ENCODE measurements at regions not wholly inside any gene's neighbourhood (a gene's known extent, or its start where the extent isn't known, plus 50 kb on each side); places are given as distances from the start of the nearest gene placed in this dataset.
"Not testable (repeated sequence)": the region's sequence is repeated elsewhere in the genome, so short reads cannot be mapped to it uniquely, and the experiment has no call there.

DNA sequence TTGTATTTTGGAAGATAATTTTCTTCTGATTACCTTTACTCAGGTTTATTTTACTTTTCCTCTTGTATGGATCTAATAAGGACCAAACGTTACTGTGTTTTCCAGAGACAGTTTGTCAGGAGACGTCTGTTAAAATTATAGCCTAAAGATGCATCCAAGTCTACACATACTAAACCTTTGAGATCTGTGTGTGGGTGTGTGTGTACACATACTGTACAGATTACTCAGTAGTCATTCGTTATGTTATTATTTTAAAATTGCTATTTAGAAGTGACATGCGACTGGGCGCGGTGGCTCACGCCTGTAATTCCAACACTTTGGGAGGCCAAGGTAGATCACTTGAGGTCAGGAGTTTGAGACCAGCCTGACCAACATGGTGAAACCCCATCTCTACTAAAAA, 51.6 kb upstream of the CNTLN start:
- Mint-ChIP-seq H3K4me3 (no peak overlapping the region), H3K27ac (no peak overlapping the region), H3K9me3 (ENCODE audit: insufficient read depth) (no peaks in the 10 kb centered on the region), H3K27me3 (ENCODE audit: low read depth) (no peaks in the 10 kb centered on the region), H3K4me1 (ENCODE audit: low read depth) (no peaks in the 10 kb centered on the region), H3K36me3 (ENCODE audit: low read depth) (no peaks in the 10 kb centered on the region)
- DNase-seq (no peak), ATAC-seq (no peak)
- CTCF ChIA-PET: no interaction called here
- POLR2A ChIA-PET: no interaction called here

DNA sequence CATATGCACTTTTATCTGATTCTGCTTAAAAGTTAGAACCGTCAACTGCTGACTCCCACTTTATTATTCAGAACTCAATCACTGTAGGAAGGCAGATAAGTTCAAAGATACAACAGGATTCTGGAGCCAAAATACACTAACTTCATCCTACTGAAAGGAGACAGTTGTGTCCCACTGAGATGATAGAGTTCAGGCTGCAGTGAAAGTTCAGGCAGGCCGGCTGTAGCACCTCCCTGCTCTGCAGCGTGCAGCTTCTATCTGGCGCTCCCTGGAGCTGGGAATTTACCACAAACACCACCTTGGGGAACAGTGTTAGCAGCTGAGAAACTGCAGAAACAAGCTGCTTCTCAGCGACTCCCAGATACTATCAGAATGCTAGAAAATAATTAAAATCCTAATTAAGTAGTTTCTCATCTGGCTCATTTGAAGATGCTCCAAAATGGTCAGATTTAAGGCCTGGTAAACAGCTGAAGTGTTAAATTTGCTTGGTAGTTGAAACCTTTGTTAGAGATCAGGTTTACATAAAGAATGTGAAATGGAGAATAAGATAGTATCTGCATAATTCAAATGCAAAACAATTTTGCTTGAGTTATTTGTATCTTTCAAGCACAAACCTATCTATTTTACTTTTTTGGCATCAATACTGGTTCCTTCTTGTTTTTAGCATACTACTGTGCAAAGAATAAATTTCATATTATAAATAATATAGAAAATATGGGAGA, 52.3 kb upstream of the CNTLN start:
- DNase-seq: no peak
- H3K27me3 Mint-ChIP-seq (ENCODE audit: low read depth): no peaks in the 10 kb centered on the region

DNA sequence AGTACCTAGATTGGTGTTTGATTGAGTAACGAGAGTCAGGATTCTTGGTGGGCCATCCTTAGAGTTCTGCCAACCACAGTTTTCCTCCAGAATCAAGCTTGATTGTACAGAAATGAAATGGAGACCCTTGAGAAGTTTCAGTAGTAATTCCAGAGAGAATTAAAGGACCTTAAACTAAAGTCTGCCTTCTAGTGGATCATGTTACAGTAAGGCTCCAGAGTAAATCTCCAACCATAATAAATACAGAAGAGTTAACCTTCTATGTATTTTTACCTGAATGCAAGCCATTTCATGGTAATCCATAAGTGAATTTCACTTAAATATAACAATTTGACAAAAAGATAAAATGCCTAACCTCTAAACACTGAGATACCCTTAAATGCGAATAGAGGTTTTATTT, 53.0 kb upstream of the CNTLN start:
- ATAC-seq: no peak
- Mint-ChIP-seq H3K9me3 (ENCODE audit: insufficient read depth) (no peaks in the 10 kb centered on the region), H3K27ac (no peak overlapping the region), H3K36me3 (ENCODE audit: low read depth) (no peaks in the 10 kb centered on the region), H3K4me3 (no peak overlapping the region), H3K27me3 (ENCODE audit: low read depth) (no peaks in the 10 kb centered on the region), H3K4me1 (ENCODE audit: low read depth) (no peaks in the 10 kb centered on the region)
- ChIA-PET POLR2A (no interaction called here), CTCF (no interaction called here)
- no peak for DNase-seq

More for the DNA sequence above, 52.3 kb upstream of the CNTLN start:
- ChIA-PET CTCF (no interaction called here), POLR2A (no interaction called here)
- Mint-ChIP-seq H3K27ac (no peak overlapping the region), H3K4me1 (ENCODE audit: low read depth) (no peaks in the 10 kb centered on the region), H3K4me3 (no peak overlapping the region), H3K36me3 (ENCODE audit: low read depth) (no peaks in the 10 kb centered on the region), H3K9me3 (ENCODE audit: insufficient read depth) (no peaks in the 10 kb centered on the region)
- no peak for ATAC-seq

DNA sequence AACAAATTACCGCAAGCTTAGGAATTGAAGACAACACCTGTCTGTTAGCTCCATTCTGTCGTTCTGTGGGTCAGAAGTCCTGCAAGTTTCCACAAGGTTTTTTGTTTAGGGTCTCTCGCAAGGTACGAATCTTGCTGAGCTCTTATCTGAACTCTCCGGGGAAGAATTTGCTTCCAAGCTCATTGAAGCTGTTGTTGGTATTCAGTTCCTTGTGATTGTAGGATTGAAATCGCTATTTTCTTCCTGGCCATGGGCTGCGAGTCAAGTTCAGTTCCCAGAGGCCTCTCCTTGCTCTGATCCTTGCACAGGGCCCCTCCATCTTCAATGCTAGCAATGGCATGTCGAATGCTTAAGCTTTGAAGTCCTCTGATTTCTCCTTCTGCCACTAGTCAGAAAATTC, 53.5 kb upstream of the CNTLN start:
- Mint-ChIP-seq H3K27me3 (ENCODE audit: low read depth) (no peaks in the 10 kb centered on the region), H3K9me3 (ENCODE audit: insufficient read depth) (no peaks in the 10 kb centered on the region), H3K36me3 (ENCODE audit: low read depth) (no peaks in the 10 kb centered on the region), H3K4me1 (ENCODE audit: low read depth) (no peaks in the 10 kb centered on the region), H3K27ac (no peak overlapping the region), H3K4me3 (no peak overlapping the region)
- no peak for ATAC-seq
- DNase-seq: no peak
- ChIA-PET POLR2A (no interaction called here), CTCF (no interaction called here)

DNA sequence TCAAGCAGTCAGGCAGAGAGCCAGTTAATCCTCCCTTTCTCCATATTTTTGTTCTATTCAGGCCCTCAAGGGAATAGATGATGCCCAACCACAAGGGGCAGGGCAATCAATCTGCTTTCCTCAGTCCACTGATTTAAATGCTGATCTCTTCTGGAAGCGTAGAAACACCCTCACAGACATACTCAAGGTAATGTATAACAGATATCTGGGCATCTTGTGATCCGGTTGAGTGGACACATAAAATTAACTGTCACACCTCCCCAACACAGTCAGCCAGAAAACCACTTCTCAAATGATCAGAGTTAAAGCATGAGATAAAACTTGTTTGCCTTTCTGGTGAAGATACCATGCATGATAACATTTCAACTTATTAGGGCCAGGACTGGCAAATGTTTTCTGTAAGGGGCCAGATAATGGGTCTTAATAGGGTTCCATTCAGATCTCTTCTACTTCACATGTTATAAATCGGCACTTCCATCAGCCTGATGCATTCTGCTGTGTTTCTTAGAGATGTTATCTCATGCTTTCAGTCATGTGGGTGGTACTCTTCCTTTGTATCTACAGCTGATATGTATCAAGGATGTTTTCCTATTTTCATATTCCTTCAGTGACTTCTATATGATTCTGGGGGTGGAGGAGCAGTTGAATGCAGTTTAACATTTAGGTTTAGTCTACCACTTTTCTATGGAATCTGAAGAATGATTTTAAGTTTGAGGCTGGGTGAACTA, 58.9 kb upstream of the CNTLN start:
- ATAC-seq (no peak), DNase-seq (no peak)
- Mint-ChIP-seq H3K27ac (no peak overlapping the region), H3K4me1 (ENCODE audit: low read depth) (no peaks in the 10 kb centered on the region), H3K4me3 (no peak overlapping the region), H3K27me3 (ENCODE audit: low read depth) (no peaks in the 10 kb centered on the region), H3K9me3 (ENCODE audit: insufficient read depth) (no peaks in the 10 kb centered on the region), H3K36me3 (ENCODE audit: low read depth) (no peaks in the 10 kb centered on the region)
- ChIA-PET CTCF (no interaction called here), POLR2A (no interaction called here)

DNA sequence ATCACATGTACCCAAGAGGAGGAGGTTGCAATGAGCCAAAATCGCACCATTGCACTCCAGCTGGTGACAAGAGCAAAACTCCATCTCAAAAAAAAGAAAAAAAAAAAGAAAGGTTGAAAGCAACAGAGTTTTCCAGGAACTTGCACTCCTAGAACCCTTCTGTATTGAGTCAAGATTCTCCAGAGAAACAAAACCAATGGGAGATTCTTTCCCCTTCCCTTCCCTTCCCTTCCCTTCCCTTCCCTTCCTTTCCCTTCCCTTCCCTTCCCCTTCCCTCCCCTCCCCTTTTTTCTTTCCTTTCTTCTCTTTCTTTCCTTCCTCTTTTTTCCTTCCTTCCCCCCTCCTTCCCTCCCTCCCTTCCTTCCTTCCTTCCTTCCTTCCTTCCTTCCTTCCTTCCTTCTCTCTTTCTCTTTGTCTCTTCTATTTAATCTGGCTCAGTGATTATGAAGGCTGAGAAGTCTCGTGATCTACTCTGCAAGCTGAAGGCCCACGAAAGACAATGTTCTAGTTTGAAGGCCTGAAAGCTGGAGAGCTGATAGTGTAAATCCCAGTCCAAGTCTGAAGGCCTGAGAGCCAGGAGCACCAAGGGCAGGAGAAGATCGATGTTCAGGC, 59.6 kb upstream of the CNTLN start:
- no peaks in the 10 kb centered on the region for H3K36me3 Mint-ChIP-seq (ENCODE audit: low read depth)
- no peaks in the 10 kb centered on the region for H3K9me3 Mint-ChIP-seq (ENCODE audit: insufficient read depth)
- POLR2A ChIA-PET: no interaction called here
- H3K4me3 Mint-ChIP-seq: no peak overlapping the region
- DNase-seq: no peak
- no peak for ATAC-seq
- CTCF ChIA-PET: no interaction called here
- H3K27me3 Mint-ChIP-seq (ENCODE audit: low read depth): no peaks in the 10 kb centered on the region
- no peaks in the 10 kb centered on the region for H3K4me1 Mint-ChIP-seq (ENCODE audit: low read depth)
- H3K27ac Mint-ChIP-seq: no peak overlapping the region

DNA sequence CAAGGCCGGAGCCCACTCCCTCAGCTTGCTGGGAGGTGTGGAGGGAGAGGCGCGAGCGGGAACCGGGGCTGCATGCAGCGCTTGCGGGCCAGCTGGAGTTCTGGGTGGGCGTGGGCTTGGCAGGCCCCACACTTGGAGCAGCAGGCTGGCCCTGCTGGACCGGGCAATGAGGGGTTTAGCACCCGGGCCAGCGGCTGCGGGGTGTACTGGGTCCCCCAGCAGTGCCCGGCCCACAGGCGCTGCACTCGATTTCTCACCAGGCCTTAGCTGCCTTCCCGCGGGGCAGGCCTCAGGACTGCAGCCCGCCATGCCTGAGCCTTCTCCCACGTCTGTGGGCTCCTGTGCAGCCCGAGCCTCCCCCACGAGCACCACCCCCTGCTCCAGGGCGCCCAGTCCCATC, 62.3 kb upstream of the CNTLN start:
- ATAC-seq; H3K4me3 Mint-ChIP-seq; POLR2A ChIA-PET; H3K4me1 Mint-ChIP-seq (ENCODE audit: low read depth); CTCF ChIA-PET; DNase-seq; H3K27ac Mint-ChIP-seq; H3K36me3 Mint-ChIP-seq (ENCODE audit: low read depth); H3K9me3 Mint-ChIP-seq (ENCODE audit: insufficient read depth); H3K27me3 Mint-ChIP-seq (ENCODE audit: low read depth): not testable (repeated sequence)

DNA sequence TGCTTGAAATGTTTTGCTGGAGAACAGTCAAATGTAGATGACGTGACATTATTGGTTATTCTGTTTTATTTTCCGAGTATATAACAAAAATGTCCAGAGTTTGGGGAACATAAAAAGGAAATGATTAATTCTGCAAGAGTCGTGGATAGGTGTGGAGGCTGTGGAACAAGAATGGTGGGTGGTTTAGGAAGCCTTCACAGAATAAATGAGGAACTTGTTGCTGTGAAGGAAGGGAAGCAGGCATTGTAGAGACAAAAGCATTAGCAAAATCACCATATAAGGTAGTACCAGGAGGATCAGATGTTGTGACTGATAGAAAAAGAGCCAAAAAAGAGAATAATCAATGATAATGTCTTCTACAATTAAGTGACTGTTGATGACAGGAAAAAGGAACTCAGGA, 66.2 kb upstream of the CNTLN start:
- no peak overlapping the region for H3K4me3 Mint-ChIP-seq
- H3K27ac Mint-ChIP-seq: no peak overlapping the region
- ATAC-seq: no peak
- no peaks in the 10 kb centered on the region for H3K27me3 Mint-ChIP-seq (ENCODE audit: low read depth)
- H3K9me3 Mint-ChIP-seq (ENCODE audit: insufficient read depth): no peaks in the 10 kb centered on the region
- CTCF ChIA-PET: no interaction called here
- no peaks in the 10 kb centered on the region for H3K36me3 Mint-ChIP-seq (ENCODE audit: low read depth)
- POLR2A ChIA-PET: no interaction called here
- no peak for DNase-seq
- no peaks in the 10 kb centered on the region for H3K4me1 Mint-ChIP-seq (ENCODE audit: low read depth)

DNA sequence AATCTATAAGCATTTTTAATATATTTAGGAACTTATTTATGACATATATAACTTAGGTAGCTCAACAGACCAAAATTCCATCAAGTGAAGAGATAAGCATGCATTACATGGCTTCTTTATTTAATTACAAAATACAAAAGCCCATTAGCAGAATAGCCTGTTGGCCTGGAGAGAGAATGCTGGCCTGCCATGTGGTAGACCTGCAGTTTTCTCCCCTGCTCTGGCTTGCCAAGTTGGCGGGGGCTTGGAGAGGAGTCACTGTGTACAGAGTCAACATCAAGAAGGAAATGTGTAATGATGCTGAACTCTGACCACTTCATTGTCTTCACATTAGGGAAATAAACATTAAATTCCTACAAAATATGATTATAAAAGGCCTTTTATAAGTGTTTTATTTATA, 69.8 kb upstream of the CNTLN start:
- H3K4me1 Mint-ChIP-seq (ENCODE audit: low read depth): no peaks in the 10 kb centered on the region
- no peaks in the 10 kb centered on the region for H3K9me3 Mint-ChIP-seq (ENCODE audit: insufficient read depth)
- H3K27me3 Mint-ChIP-seq (ENCODE audit: low read depth): no peaks in the 10 kb centered on the region
- H3K36me3 Mint-ChIP-seq (ENCODE audit: low read depth): no peaks in the 10 kb centered on the region
- no peak for ATAC-seq
- CTCF ChIA-PET: no interaction called here
- no peak overlapping the region for H3K27ac Mint-ChIP-seq
- POLR2A ChIA-PET: no interaction called here
- H3K4me3 Mint-ChIP-seq: no peak overlapping the region
- DNase-seq: no peak

DNA sequence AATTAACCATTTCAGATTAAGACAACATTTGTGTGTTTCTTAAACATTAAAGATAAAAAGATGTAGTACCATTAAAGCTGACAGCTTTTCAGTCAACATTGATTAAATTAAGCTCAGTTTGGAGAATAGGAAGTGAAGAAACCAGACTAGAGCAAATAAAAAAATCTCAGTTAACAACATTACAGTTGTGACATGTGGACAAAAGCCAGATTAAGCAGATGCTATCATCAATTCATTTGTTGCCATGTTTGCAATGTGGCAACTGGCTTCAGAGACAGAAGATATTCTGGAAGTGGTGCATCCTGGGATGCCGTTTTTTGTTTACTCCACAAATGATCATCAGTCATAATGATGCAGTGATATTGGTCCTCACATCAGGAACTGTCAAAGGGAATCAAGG, 70.3 kb upstream of the CNTLN start:
- ATAC-seq: no peak
- CTCF ChIA-PET: no interaction called here
- no peak overlapping the region for H3K27ac Mint-ChIP-seq
- H3K9me3 Mint-ChIP-seq (ENCODE audit: insufficient read depth): no peaks in the 10 kb centered on the region
- H3K4me1 Mint-ChIP-seq (ENCODE audit: low read depth): no peaks in the 10 kb centered on the region
- H3K27me3 Mint-ChIP-seq (ENCODE audit: low read depth): no peaks in the 10 kb centered on the region
- H3K36me3 Mint-ChIP-seq (ENCODE audit: low read depth): no peaks in the 10 kb centered on the region
- POLR2A ChIA-PET: no interaction called here
- no peak overlapping the region for H3K4me3 Mint-ChIP-seq
- no peak for DNase-seq

DNA sequence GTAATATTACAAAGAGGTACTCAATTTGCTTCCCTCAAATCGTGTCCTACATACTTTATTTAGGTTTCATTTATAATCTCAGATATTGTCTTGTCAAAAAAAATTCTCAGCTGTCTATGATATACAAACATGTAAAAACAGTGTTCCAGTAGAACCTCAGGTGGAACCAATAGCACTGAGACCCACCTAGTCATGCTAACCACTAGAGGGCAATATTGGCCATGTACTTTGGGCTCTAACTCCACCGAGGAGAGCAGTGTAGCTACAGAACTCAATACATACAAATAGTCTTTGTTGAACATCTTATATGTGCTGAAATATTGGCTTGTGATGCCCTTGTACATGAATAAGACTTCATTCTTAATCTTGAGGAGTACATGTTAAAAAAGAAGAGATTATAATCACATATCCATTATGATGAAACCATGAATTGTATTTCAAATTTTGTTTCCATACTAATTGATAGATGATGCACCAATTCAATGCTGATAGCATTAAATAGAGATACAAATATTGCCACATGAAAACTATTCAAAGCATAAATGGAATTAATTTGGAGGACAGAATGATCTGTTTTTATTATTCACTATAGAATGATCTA, 71.2 kb upstream of the CNTLN start:
- CTCF ChIA-PET: interaction anchor here (0.6 to 1.2 kb wide), 5 partner anchors 9 to 421 kb away, joined by 3 to 6 read pairs (median 3); no protein-coding TSS in a partner anchor
- POLR2A ChIA-PET: no interaction called here
- DNase-seq: peak; percentile 23
- Mint-ChIP-seq H3K4me3 (no peak overlapping the region), H3K4me1 (ENCODE audit: low read depth) (no peaks in the 10 kb centered on the region), H3K36me3 (ENCODE audit: low read depth) (no peaks in the 10 kb centered on the region), H3K9me3 (ENCODE audit: insufficient read depth) (no peaks in the 10 kb centered on the region), H3K27me3 (ENCODE audit: low read depth) (no peaks in the 10 kb centered on the region), H3K27ac (no peak overlapping the region)
- ATAC-seq: peak; percentile 60

DNA sequence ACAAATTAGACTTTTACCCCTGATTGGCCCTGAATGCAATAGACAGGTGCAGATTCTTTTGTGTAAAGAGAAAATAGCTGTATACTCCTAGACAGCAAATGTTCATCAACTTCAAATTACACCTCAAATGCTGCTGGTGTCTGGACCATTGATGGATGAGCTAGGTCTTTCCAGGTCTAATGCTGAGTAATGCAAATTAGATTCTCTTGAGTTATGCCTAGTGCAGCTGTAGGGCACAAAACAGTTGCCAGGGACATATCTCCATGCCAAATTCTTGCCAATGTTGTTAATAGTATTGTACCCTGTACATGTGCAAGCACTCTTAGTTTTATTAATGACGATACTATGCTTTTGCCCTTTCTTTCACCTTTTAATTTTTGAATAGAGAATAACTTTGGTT, 72.3 kb upstream of the CNTLN start:
- Mint-ChIP-seq H3K36me3 (ENCODE audit: low read depth) (no peaks in the 10 kb centered on the region), H3K27me3 (ENCODE audit: low read depth) (no peaks in the 10 kb centered on the region), H3K4me1 (ENCODE audit: low read depth) (no peaks in the 10 kb centered on the region), H3K27ac (no peak overlapping the region), H3K4me3 (no peak overlapping the region), H3K9me3 (ENCODE audit: insufficient read depth) (no peaks in the 10 kb centered on the region)
- ATAC-seq: no peak
- ChIA-PET POLR2A (no interaction called here), CTCF (interaction anchor here (1.1 kb wide), 1 partner anchor 86 kb away, joined by 3 read pairs; no protein-coding TSS in a partner anchor)
- no peak for DNase-seq
